Thymus (tissue), 11 donors: ENCODE measurements at regions not wholly inside any gene's neighbourhood (a gene's known extent, or its start where the extent isn't known, plus 50 kb on each side); places are given as distances from the start of the nearest gene placed in this dataset.

ENCODE experiments used
- DNase-seq, 9 donors: peaks; one replicate each; pipeline ENCODE4 v3.0.0-alpha.2; 2013; ENCODE audit warnings: low spot score in 9 of 9, low read depth in 6 of 9, missing footprints in 1 of 9
- H3K27ac ChIP-seq, 2 donors: one replicate each; pipeline ENCODE4 v1.5.1; 2013; ENCODE audit warnings: control low read depth in 1 of 2, low read depth in 1 of 2, low read length in 1 of 2, mild to moderate bottlenecking in 1 of 2, moderate library complexity in 1 of 2
- H3K27me3 ChIP-seq, 2 donors: one replicate each; pipeline ENCODE4 v1.5.1; 2013; ENCODE audit warnings: low read length in 1 of 2; ENCODE audit not compliant: control insufficient read depth in 2 of 2, insufficient read depth in 1 of 2
- H3K36me3 ChIP-seq, 2 donors: one replicate each; pipeline ENCODE4 v1.5.1; 2013; ENCODE audit warnings: low read length in 1 of 2, mild to moderate bottlenecking in 1 of 2, moderate library complexity in 1 of 2; ENCODE audit not compliant: control insufficient read depth in 2 of 2, insufficient read depth in 2 of 2
- H3K4me1 ChIP-seq, 2 donors: one replicate each; pipeline ENCODE4 v1.5.1; 2013; ENCODE audit warnings: low read length in 2 of 2; ENCODE audit not compliant: control insufficient read depth in 2 of 2, insufficient read depth in 2 of 2
- H3K4me3 ChIP-seq, 2 donors: one replicate each; pipeline ENCODE4 v1.5.1; 2013; ENCODE audit warnings: low read length in 2 of 2, control low read depth in 1 of 2, mild to moderate bottlenecking in 1 of 2
- H3K9me3 ChIP-seq, 2 donors: one replicate each; pipeline ENCODE4 v1.5.1; 2013; ENCODE audit warnings: low read length in 1 of 2, mild to moderate bottlenecking in 1 of 2; ENCODE audit not compliant: control insufficient read depth in 2 of 2, insufficient read depth in 1 of 2
- WGBS: extraction: QIAGEN DNeasy Blood & Tissue Kit; methylation state at CpG from one replicate; pipeline ENCODE4 v1.1.7; 2013; 5-methylcytosine and 5-hydroxymethylcytosine counted together
- donor health status: healthy.

GRCh38 chr1:219782929-219783328 is 145.4 kb downstream of the SLC30A10 start:
- no peaks in the 10 kb centered on the region for H3K4me1 ChIP-seq
- DNase-seq = no peak
- H3K36me3 ChIP-seq = no peaks in the 10 kb centered on the region
- no peaks in the 10 kb centered on the region for H3K27me3 ChIP-seq
- 73% methylated on average over 3 of the region's 3 CpGs for WGBS
- H3K4me3 ChIP-seq = no peak overlapping the region
- no peak overlapping the region for H3K27ac ChIP-seq
- H3K9me3 ChIP-seq = no peaks in the 10 kb centered on the region

GRCh38 chr1:219782311-219782710 is 146.0 kb downstream of the SLC30A10 start:
- no peak for DNase-seq
- Histone ChIP-seq H3K27ac (no peak overlapping the region), H3K9me3 (no peaks in the 10 kb centered on the region), H3K27me3 (no peaks in the 10 kb centered on the region), H3K4me3 (no peak overlapping the region), H3K36me3 (no peaks in the 10 kb centered on the region), H3K4me1 (no peaks in the 10 kb centered on the region)
- 66% methylated on average over 4 of the region's 4 CpGs for WGBS

- no peak for DNase-seq
- Histone ChIP-seq H3K4me1 (no peaks in the 10 kb centered on the region), H3K9me3 (no peaks in the 10 kb centered on the region), H3K36me3 (no peaks in the 10 kb centered on the region), H3K27me3 (no peaks in the 10 kb centered on the region), H3K4me3 (no peak overlapping the region), H3K27ac (no peak overlapping the region)
Measured at GRCh38 chr1:219781491-219781890, 146.9 kb downstream of the SLC30A10 start.

- H3K4me3 ChIP-seq = no peak overlapping the region
- no peaks in the 10 kb centered on the region for H3K9me3 ChIP-seq
- no peak overlapping the region for H3K27ac ChIP-seq
- no peak for DNase-seq
- H3K36me3 ChIP-seq = no peaks in the 10 kb centered on the region
- 96% methylated on average over 4 of the region's 4 CpGs for WGBS
- H3K4me1 ChIP-seq = no peaks in the 10 kb centered on the region
- H3K27me3 ChIP-seq = no peaks in the 10 kb centered on the region
Measured at GRCh38 chr1:219778793-219779369, 149.5 kb downstream of the SLC30A10 start.

- 94% methylated on average over 3 of the region's 3 CpGs for WGBS
- Histone ChIP-seq H3K9me3 (no peaks in the 10 kb centered on the region), H3K4me3 (no peak overlapping the region), H3K27me3 (no peaks in the 10 kb centered on the region), H3K27ac (no peak overlapping the region), H3K36me3 (no peaks in the 10 kb centered on the region), H3K4me1 (no peaks in the 10 kb centered on the region)
- no peak for DNase-seq
Measured at GRCh38 chr1:219778110-219778509, 150.2 kb downstream of the SLC30A10 start.

GRCh38 chr1:219774386-219774785 is 154.0 kb downstream of the SLC30A10 start:
- H3K4me1 ChIP-seq = no peaks in the 10 kb centered on the region
- no peaks in the 10 kb centered on the region for H3K36me3 ChIP-seq
- H3K27ac ChIP-seq = no peak overlapping the region
- no peak for DNase-seq
- H3K9me3 ChIP-seq = no peaks in the 10 kb centered on the region
- WGBS = 97% methylated on average over 2 of the region's 2 CpGs
- H3K4me3 ChIP-seq = no peak overlapping the region
- no peaks in the 10 kb centered on the region for H3K27me3 ChIP-seq

- Histone ChIP-seq H3K36me3 (no peaks in the 10 kb centered on the region), H3K4me1 (no peaks in the 10 kb centered on the region), H3K9me3 (no peaks in the 10 kb centered on the region), H3K27ac (no peak overlapping the region), H3K27me3 (no peaks in the 10 kb centered on the region), H3K4me3 (no peak overlapping the region)
- 73% methylated on average over 3 of the region's 3 CpGs for WGBS
- DNase-seq = no peak
Measured at GRCh38 chr1:219773775-219774174, 154.6 kb downstream of the SLC30A10 start.

- DNase-seq = no peak
- H3K4me3 ChIP-seq = no peak overlapping the region
- H3K4me1 ChIP-seq = no peaks in the 10 kb centered on the region
- H3K36me3 ChIP-seq = no peaks in the 10 kb centered on the region
- 19% methylated on average over 1 of the region's 1 CpG for WGBS
- H3K27ac ChIP-seq = no peak overlapping the region
- no peaks in the 10 kb centered on the region for H3K27me3 ChIP-seq
- no peaks in the 10 kb centered on the region for H3K9me3 ChIP-seq
Measured at GRCh38 chr1:219773110-219773509, 155.2 kb downstream of the SLC30A10 start.

GRCh38 chr1:219772265-219773036 is 155.9 kb downstream of the SLC30A10 start:
- Histone ChIP-seq H3K9me3 (no peaks in the 10 kb centered on the region), H3K4me3 (no peak overlapping the region), H3K36me3 (no peaks in the 10 kb centered on the region), H3K4me1 (no peaks in the 10 kb centered on the region), H3K27ac (no peak overlapping the region), H3K27me3 (no peaks in the 10 kb centered on the region)
- no peak for DNase-seq
- 81% methylated on average over 4 of the region's 4 CpGs for WGBS
